HUES64 (cell line): ENCODE measurements at regions not wholly inside any gene's neighbourhood (a gene's known extent, or its start where the extent isn't known, plus 50 kb on each side); places are given as distances from the start of the nearest gene placed in this dataset.

Source experiments
- H3K27ac ChIP-seq: 2 replicates; pipeline ENCODE4 v1.7.0; 2013; ENCODE audit warnings: low read depth, low read length, inconsistent platforms
- H3K27me3 ChIP-seq: 2 replicates; pipeline ENCODE4 v1.6.1; 2013; ENCODE audit warnings: mild to moderate bottlenecking, low read length; ENCODE audit not compliant: insufficient read depth
- H3K36me3 ChIP-seq: 2 replicates; pipeline ENCODE4 v1.6.1; 2013; ENCODE audit warnings: mild to moderate bottlenecking, low read length; ENCODE audit not compliant: insufficient read depth
- H3K4me1 ChIP-seq: 2 replicates; pipeline ENCODE4 v1.6.1; 2013; ENCODE audit warnings: mild to moderate bottlenecking, low read length, moderate library complexity; ENCODE audit not compliant: insufficient read depth
- H3K4me3 ChIP-seq: 2 replicates; pipeline ENCODE4 v1.5.1; 2013; ENCODE audit warnings: mild to moderate bottlenecking, low read length, moderate library complexity
- H3K9ac ChIP-seq: 2 replicates; pipeline ENCODE4 v1.6.1; 2013; ENCODE audit warnings: mild to moderate bottlenecking, low read depth, low read length
- H3K9me3 ChIP-seq: 2 replicates; pipeline ENCODE4 v1.6.1; 2013; ENCODE audit warnings: low read depth, low read length; ENCODE audit not compliant: insufficient read depth
- WGBS: fragments of 150-250, 120-280 bp; methylation state at CpG from one replicate; pipeline ENCODE4 v1.1.7; 2013; ENCODE audit warnings: missing lambda C conversion rate; 5-methylcytosine and 5-hydroxymethylcytosine counted together

GRCh38 chrX:10851809-10852208, 231.4 kb upstream of the MID1 start:
- H3K9ac ChIP-seq, result no peak overlapping the region
- H3K4me3 ChIP-seq, result no peak overlapping the region
- H3K27ac ChIP-seq, result no peak overlapping the region
- no peaks in the 10 kb centered on the region for H3K9me3 ChIP-seq
- no peaks in the 10 kb centered on the region for H3K36me3 ChIP-seq
- no peaks in the 10 kb centered on the region for H3K4me1 ChIP-seq
- H3K27me3 ChIP-seq, result no peaks in the 10 kb centered on the region

GRCh38 chrX:10854594-10854993, 234.2 kb upstream of the MID1 start:
- Histone ChIP-seq H3K9me3 (no peaks in the 10 kb centered on the region), H3K4me3 (no peak overlapping the region), H3K27me3 (no peaks in the 10 kb centered on the region), H3K4me1 (no peaks in the 10 kb centered on the region), H3K9ac (no peak overlapping the region), H3K27ac (no peak overlapping the region), H3K36me3 (no peaks in the 10 kb centered on the region)
- 70% methylated on average over 7 of the region's 7 CpGs for WGBS

GRCh38 chrX:10855845-10856244, 235.5 kb upstream of the MID1 start:
- no peak overlapping the region for H3K9ac ChIP-seq
- H3K27ac ChIP-seq, result no peak overlapping the region
- no peaks in the 10 kb centered on the region for H3K36me3 ChIP-seq
- H3K27me3 ChIP-seq, result no peaks in the 10 kb centered on the region
- no peak overlapping the region for H3K4me3 ChIP-seq
- no peaks in the 10 kb centered on the region for H3K9me3 ChIP-seq
- no peaks in the 10 kb centered on the region for H3K4me1 ChIP-seq
- 84% methylated on average over 2 of the region's 2 CpGs for WGBS

- 96% methylated on average over 7 of the region's 7 CpGs for WGBS
- no peaks in the 10 kb centered on the region for H3K27me3 ChIP-seq
- H3K4me3 ChIP-seq, result no peak overlapping the region
- no peaks in the 10 kb centered on the region for H3K9me3 ChIP-seq
- H3K36me3 ChIP-seq, result no peaks in the 10 kb centered on the region
- H3K9ac ChIP-seq, result no peak overlapping the region
- H3K4me1 ChIP-seq, result no peaks in the 10 kb centered on the region
- H3K27ac ChIP-seq, result no peak overlapping the region
Observed at GRCh38 chrX:10856797-10857196, 236.4 kb upstream of the MID1 start.

GRCh38 chrX:10859353-10859752, 239.0 kb upstream of the MID1 start:
- Histone ChIP-seq H3K9me3 (no peaks in the 10 kb centered on the region), H3K9ac (no peak overlapping the region), H3K4me1 (no peaks in the 10 kb centered on the region), H3K36me3 (no peaks in the 10 kb centered on the region), H3K27me3 (no peaks in the 10 kb centered on the region), H3K27ac (no peak overlapping the region), H3K4me3 (no peak overlapping the region)
- WGBS, result 91% methylated on average over 2 of the region's 3 CpGs

- H3K4me1 ChIP-seq, result no peaks in the 10 kb centered on the region
- H3K27ac ChIP-seq, result no peak overlapping the region
- H3K27me3 ChIP-seq, result no peaks in the 10 kb centered on the region
- no peak overlapping the region for H3K9ac ChIP-seq
- no peak overlapping the region for H3K4me3 ChIP-seq
- no peaks in the 10 kb centered on the region for H3K36me3 ChIP-seq
- WGBS, result 100% methylated on average over 1 of the region's 1 CpG
- H3K9me3 ChIP-seq, result no peaks in the 10 kb centered on the region
Observed at GRCh38 chrX:10875995-10876394, 235.1 kb upstream of the HCCS start.

DNA sequence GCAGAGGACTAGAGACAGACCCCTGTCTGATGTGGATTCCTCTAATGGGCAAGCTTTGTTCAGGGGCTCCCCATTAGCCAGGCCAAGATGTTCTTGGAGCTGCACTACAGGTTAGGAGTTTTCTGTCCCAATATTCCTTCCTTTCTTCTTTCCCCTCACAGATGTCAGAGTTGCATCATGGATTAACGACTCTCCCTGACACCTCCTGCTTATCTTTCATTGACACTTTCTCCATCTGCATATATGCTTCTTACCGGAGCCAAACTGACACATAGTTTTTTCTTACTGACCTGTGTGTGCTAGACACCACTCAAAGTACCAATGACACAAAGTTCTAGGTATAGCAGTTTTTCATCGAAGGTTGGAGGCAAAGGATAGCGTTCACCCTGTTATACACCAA, 228.6 kb upstream of the HCCS start:
- no peak overlapping the region for H3K27ac ChIP-seq
- H3K27me3 ChIP-seq, result no peaks in the 10 kb centered on the region
- no peak overlapping the region for H3K4me3 ChIP-seq
- 93% methylated on average over 4 of the region's 4 CpGs for WGBS
- H3K9me3 ChIP-seq, result no peaks in the 10 kb centered on the region
- no peaks in the 10 kb centered on the region for H3K36me3 ChIP-seq
- H3K4me1 ChIP-seq, result no peaks in the 10 kb centered on the region
- no peak overlapping the region for H3K9ac ChIP-seq

DNA sequence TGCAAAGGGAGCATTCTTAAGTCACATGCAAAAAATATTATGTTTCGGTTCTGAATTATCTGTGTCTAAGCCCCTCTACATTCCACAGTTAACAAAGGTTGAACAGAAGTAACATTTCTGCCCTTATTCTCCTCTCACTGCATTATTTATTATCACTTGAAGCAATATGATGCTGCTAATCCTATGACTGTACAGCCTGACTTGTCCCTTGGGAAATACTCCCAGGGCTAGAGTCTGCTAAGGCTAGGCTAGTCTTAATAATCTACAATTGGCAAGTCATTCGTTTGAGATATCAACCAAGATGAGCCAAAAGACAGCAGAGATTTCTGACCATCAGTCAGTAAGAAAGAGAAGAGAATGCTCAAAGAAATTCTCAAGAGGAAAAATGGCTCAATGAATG, 226.9 kb upstream of the HCCS start:
- Histone ChIP-seq H3K9me3 (no peaks in the 10 kb centered on the region), H3K9ac (no peak overlapping the region), H3K4me1 (no peaks in the 10 kb centered on the region), H3K27ac (no peak overlapping the region), H3K4me3 (no peak overlapping the region), H3K36me3 (no peaks in the 10 kb centered on the region), H3K27me3 (no peaks in the 10 kb centered on the region)
- 94% methylated on average over 2 of the region's 2 CpGs for WGBS

DNA sequence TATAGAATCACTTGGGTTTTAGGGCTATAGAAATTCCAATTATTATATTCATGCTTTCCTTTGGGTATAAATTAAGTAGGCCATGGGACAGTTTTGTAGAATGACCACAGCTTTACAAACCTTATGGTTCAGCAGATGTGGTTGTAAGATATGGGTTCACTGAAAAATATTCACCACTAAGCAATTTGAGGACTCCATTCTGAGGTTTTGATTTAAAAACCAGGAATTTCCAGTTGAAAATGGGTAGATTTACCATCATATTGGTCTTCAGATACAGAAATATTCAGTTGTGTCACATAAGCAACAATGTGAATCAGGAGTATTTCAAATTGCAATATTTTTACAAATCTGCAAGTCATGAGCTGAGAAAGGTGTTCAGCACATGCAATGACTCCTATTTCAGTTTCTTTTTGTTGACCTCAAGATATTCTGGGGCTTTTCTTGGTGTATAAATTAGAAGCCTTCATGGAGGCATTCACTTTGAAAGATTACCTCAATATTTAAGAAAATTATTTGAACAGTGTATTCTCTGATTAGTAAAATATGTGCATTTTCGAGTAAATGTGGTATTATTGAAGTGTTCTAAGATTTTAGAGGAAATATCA, 218.4 kb upstream of the HCCS start:
- no peak overlapping the region for H3K27ac ChIP-seq
- no peak overlapping the region for H3K9ac ChIP-seq
- no peaks in the 10 kb centered on the region for H3K9me3 ChIP-seq
- no peaks in the 10 kb centered on the region for H3K27me3 ChIP-seq
- WGBS, result 100% methylated on average over 1 of the region's 1 CpG
- H3K4me3 ChIP-seq, result no peak overlapping the region
- H3K36me3 ChIP-seq, result no peaks in the 10 kb centered on the region
- H3K4me1 ChIP-seq, result no peaks in the 10 kb centered on the region

DNA sequence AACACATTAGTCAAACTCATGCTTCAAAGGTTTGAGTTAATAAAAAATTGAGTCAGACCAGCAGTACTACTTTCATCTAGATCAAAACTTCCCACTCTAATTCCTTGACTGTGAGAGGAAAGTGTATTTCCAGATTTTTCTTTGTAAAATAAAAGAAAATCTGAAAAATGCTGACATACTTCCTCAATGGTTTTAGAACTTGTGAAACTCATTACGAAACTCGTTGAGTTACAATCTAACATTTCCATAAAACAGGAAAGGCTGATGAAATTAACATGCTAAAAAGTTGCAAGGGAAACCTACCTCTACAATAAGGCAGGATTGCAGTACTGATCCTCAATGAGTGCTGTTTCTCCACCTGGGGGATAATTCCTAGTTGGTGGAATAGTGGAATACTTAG, 217.8 kb upstream of the HCCS start:
- 100% methylated on average over 2 of the region's 2 CpGs for WGBS
- H3K27ac ChIP-seq, result no peak overlapping the region
- no peak overlapping the region for H3K4me3 ChIP-seq
- H3K27me3 ChIP-seq, result no peaks in the 10 kb centered on the region
- H3K4me1 ChIP-seq, result no peaks in the 10 kb centered on the region
- no peaks in the 10 kb centered on the region for H3K36me3 ChIP-seq
- H3K9ac ChIP-seq, result no peak overlapping the region
- no peaks in the 10 kb centered on the region for H3K9me3 ChIP-seq

DNA sequence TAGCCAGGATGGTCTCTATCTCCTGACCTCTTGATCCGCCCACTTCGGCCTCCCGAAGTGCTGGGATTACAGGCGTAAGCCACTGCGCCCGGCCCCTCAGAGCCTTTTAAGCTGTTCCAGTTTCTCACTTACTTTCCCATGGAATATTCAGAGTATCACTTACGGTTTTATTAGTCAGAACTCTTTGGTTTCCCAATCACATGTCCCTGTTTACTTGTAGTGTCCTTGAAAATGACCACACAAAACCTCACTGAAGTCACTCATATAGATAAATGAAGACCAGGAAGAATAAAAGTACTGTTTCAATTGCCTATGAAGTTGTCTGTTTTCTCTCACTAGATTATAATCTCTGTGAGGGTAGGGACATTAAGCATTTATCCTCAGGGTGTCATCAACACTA, 217.2 kb upstream of the HCCS start:
- H3K4me1 ChIP-seq, result no peaks in the 10 kb centered on the region
- no peaks in the 10 kb centered on the region for H3K36me3 ChIP-seq
- no peak overlapping the region for H3K27ac ChIP-seq
- H3K27me3 ChIP-seq, result no peaks in the 10 kb centered on the region
- no peaks in the 10 kb centered on the region for H3K9me3 ChIP-seq
- WGBS, result 92% methylated on average over 7 of the region's 7 CpGs
- no peak overlapping the region for H3K4me3 ChIP-seq
- no peak overlapping the region for H3K9ac ChIP-seq

DNA sequence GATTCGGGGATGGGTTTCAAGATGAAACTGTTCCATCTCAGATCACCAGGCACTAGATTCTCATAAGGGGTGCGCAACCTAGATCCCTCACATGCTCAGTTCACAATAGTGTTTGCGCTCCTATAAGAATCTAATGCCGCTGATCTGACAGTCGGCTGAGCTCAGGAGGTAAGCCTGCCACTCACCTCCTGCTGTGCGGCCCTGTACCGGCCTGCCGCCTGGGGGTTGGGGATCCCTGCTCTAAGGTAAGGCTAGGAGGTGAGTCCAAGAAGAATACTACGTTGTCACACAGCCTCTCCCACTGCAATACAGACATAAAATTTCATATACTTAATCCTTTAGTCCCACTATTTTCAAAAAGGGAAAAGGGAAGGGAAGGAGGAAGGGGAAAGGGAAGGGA, 213.4 kb upstream of the HCCS start:
- H3K27me3 ChIP-seq, result no peaks in the 10 kb centered on the region
- H3K4me3 ChIP-seq, result no peak overlapping the region
- WGBS, result 62% methylated on average over 8 of the region's 9 CpGs

More for the DNA sequence above, 213.4 kb upstream of the HCCS start:
- Histone ChIP-seq H3K27ac (no peak overlapping the region), H3K9ac (no peak overlapping the region), H3K4me1 (no peaks in the 10 kb centered on the region), H3K36me3 (no peaks in the 10 kb centered on the region), H3K9me3 (no peaks in the 10 kb centered on the region)
